ENCODE measurements at regions not wholly inside any gene's neighbourhood (a gene's known extent, or its start where the extent isn't known, plus 50 kb on each side); places are given as distances from the start of the nearest gene placed in this dataset.

- DNase-seq = no peak
Measured at GRCh38 chr5:154587123-154588026, 109.3 kb upstream of the HAND1 start.

GRCh38 chr5:154583671-154584177, 105.7 kb upstream of the HAND1 start:
- no peak for DNase-seq

- DNase-seq = no peak
Measured at GRCh38 chr5:154580422-154580821, 102.4 kb upstream of the HAND1 start.

GRCh38 chr5:154577416-154577815, 99.4 kb upstream of the HAND1 start:
- no peak for DNase-seq

GRCh38 chr5:154576429-154576806, 98.4 kb upstream of the HAND1 start:
- DNase-seq = no peak

- DNase-seq = no peak
Measured at GRCh38 chr5:154575546-154576428, 97.8 kb upstream of the HAND1 start.

GRCh38 chr5:154573011-154573410, 95.0 kb upstream of the HAND1 start:
- DNase-seq = no peak

GRCh38 chr5:154571325-154572035, 93.5 kb upstream of the HAND1 start:
- DNase-seq = no peak

- no peak for DNase-seq
Measured at GRCh38 chr5:154570572-154571324, 92.7 kb upstream of the HAND1 start.

- DNase-seq = no peak
Measured at GRCh38 chr5:154568589-154568988, 90.6 kb upstream of the HAND1 start.

GRCh38 chr5:154567155-154567554, 89.1 kb upstream of the HAND1 start:
- no peak for DNase-seq

GRCh38 chr5:154566146-154566680, 88.2 kb upstream of the HAND1 start:
- DNase-seq = no peak

GRCh38 chr5:154565123-154565522, 87.1 kb upstream of the HAND1 start:
- no peak for DNase-seq

- DNase-seq = no peak
Measured at GRCh38 chr5:154562244-154562880, 84.3 kb upstream of the HAND1 start.

GRCh38 chr5:154559398-154560276, 81.6 kb upstream of the HAND1 start:
- DNase-seq = no peak

GRCh38 chr5:154557548-154557947, 79.5 kb upstream of the HAND1 start:
- DNase-seq = no peak

- DNase-seq = no peak
Measured at GRCh38 chr5:154547551-154547950, 69.5 kb upstream of the HAND1 start.

GRCh38 chr5:154546719-154547118, 68.7 kb upstream of the HAND1 start:
- DNase-seq = no peak

GRCh38 chr5:154544646-154545045, 66.6 kb upstream of the HAND1 start:
- DNase-seq = no peak

- no peak for DNase-seq
Measured at GRCh38 chr5:154543380-154543779, 65.4 kb upstream of the HAND1 start.
